ENCODE measurements at regions not wholly inside any gene's neighbourhood (a gene's known extent, or its start where the extent isn't known, plus 50 kb on each side); places are given as distances from the start of the nearest gene placed in this dataset.

DNA sequence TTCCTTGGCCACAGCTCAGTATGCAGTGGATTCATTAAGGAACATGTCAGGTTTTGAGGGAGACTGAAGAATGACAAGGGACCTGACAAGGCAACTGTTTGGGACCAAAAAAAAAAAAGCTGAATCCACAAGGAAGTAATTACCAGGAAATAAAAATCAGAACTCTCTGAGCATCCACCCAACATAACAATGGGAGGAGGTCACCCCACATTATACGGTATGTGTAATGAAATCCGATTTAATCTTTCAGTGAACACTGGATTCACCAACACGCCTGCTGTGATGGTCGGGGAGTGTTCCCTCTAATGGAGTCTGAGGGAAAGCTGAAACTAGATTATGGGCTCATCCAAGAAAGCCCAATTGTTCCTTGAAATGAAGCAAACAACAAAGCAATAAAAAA lies 329.3 kb downstream of the ETAA1 start:
- H3K4me2 ChIP-seq (ENCODE audit: low read depth, low read length), result no peak overlapping the region
- CTCF ChIA-PET (ENCODE audit: low intra/inter-chr PET ratio, low total read pairs), result no interaction called here
- WGBS (ENCODE audit: low lambda C conversion rate), result 37% methylated on average over 4 of the region's 4 CpGs
- H3K4me1 ChIP-seq (ENCODE audit: insufficient read depth, low read length), result peaks cover 20% of the 10 kb centered on the region
- H3K9ac ChIP-seq (ENCODE audit: insufficient read depth, low read depth, low read length), result no peak overlapping the region
- no peaks in the 10 kb centered on the region for H3K79me2 ChIP-seq (ENCODE audit: insufficient read depth, low read length)
- intact Hi-C loops (cut with micrococcal nuclease; ENCODE audit: unreplicated experiment) (no loop called here), in situ Hi-C loops (cut with HindIII; ENCODE audit: extremely low pct_ligation_motif_present, low pct_unique_long_range_greater_than_20kb) (no loop called here)
- POLR2A ChIA-PET, result no interaction called here
- no TSS peak for BruUV-seq (replicated peaks)
- FAIRE-seq, result no peak
- H3K36me3 ChIP-seq (replicated peaks in 1 of 2; ENCODE audit: control insufficient read depth in 1 of 2, insufficient read depth in 2 of 2, low read length in 2 of 2), result no peaks in the 10 kb centered on the region
- no peaks in the 10 kb centered on the region for H4K20me1 ChIP-seq (ENCODE audit: insufficient read depth, low read length)
- no peak overlapping the region for H3K4me3 ChIP-seq (replicated peaks in 1 of 3; ENCODE audit: insufficient read depth in 1 of 3, low read depth in 2 of 3, low read length in 3 of 3)
- ATAC-seq, result no peak
- H3K27me3 ChIP-seq (ENCODE audit: control insufficient read depth in 1 of 2, insufficient read depth in 2 of 2, low read length in 2 of 2), result no peaks in the 10 kb centered on the region; a peak in 1 of 5 replicates
- H3K27ac ChIP-seq (ENCODE audit: extremely low read length, insufficient read depth, low read length), result no peak overlapping the region
- DNase-seq (ENCODE audit: low spot score), result no peak
- no peak overlapping the region for H2AFZ ChIP-seq (ENCODE audit: low read length)
- H3K9me3 ChIP-seq (ENCODE audit: low read length), result peaks cover 7% of the 10 kb centered on the region; the same call in 1 of the 2 replicates
- TF ChIP-seq ZMAT3 (CRISPR knock-in tag; conservative IDR thresholded peaks at IDR 0.05) (no peak), ZNF33A (CRISPR knock-in tag; IDR thresholded peaks at IDR 0.05; ENCODE audit: borderline replicate concordance) (no peak), DZIP1 (CRISPR knock-in tag; IDR thresholded peaks at IDR 0.05) (no peak), ZNF234 (CRISPR knock-in tag; conservative IDR thresholded peaks at IDR 0.05) (no peak), FIP1L1 (IDR thresholded peaks at IDR 0.05; ENCODE audit: borderline replicate concordance, insufficient read depth, low read depth, low read length) (no peak), MEF2D (CRISPR knock-in tag; IDR thresholded peaks at IDR 0.05) (no peak), REPIN1 (CRISPR knock-in tag; IDR thresholded peaks at IDR 0.05; ENCODE audit: borderline replicate concordance, low read depth) (no peak), UBTF (CRISPR knock-in tag; IDR thresholded peaks at IDR 0.05) (no peak), MEIS1 (CRISPR knock-in tag; IDR thresholded peaks at IDR 0.05; ENCODE audit: borderline replicate concordance) (no peak), ZFP1 (CRISPR knock-in tag; IDR thresholded peaks at IDR 0.05) (no peak), NCOA5 (CRISPR knock-in tag; IDR thresholded peaks at IDR 0.05) (no peak), ZNF800 (CRISPR knock-in tag; IDR thresholded peaks at IDR 0.05) (no peak), MTF1 (CRISPR knock-in tag; IDR thresholded peaks at IDR 0.05) (no peak), MAF1 (CRISPR knock-in tag; IDR thresholded peaks at IDR 0.05; ENCODE audit: borderline replicate concordance) (no peak), ZBTB20 (CRISPR knock-in tag; IDR thresholded peaks at IDR 0.05; ENCODE audit: borderline replicate concordance, low read depth) (no peak)
- TF ChIP-seq, protein P1, sequence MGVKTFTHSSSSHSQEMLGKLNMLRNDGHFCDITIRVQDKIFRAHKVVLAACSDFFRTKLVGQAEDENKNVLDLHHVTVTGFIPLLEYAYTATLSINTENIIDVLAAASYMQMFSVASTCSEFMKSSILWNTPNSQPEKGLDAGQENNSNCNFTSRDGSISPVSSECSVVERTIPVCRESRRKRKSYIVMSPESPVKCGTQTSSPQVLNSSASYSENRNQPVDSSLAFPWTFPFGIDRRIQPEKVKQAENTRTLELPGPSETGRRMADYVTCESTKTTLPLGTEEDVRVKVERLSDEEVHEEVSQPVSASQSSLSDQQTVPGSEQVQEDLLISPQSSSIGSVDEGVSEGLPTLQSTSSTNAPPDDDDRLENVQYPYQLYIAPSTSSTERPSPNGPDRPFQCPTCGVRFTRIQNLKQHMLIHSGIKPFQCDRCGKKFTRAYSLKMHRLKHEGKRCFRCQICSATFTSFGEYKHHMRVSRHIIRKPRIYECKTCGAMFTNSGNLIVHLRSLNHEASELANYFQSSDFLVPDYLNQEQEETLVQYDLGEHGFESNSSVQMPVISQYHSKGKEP (CRISPR knock-in tag; IDR thresholded peaks at IDR 0.05), result no peak
